ENCODE measurements at regions not wholly inside any gene's neighbourhood (a gene's known extent, or its start where the extent isn't known, plus 50 kb on each side); places are given as distances from the start of the nearest gene placed in this dataset.

DNA sequence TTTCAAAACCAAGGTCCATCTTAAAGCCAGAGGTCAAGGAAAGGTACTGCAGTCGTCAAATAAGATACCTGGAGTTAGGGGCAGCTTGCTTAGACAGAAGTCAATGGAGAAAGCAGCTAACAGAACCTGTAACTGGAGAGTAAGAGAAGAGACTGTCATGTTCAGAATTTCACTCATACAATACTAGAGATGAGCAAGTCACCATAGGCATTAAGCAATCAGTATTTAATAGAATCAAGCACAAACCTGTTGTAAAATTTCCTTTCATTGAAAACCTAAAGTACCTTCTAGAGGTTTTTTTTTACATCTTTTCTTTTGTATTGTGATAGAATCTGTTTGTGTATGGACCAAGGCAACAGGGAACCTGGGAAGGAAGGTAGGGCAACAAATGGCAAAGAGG, 183.4 kb upstream of the ERBB4 start:
- H3K27me3 Mint-ChIP-seq (ENCODE audit: low read depth): no peaks in the 10 kb centered on the region
- no CpG with 5 or more reads among the region's 1 CpG for WGBS (ENCODE audit: extremely low coverage, insufficient read length, low lambda C conversion rate)
- peaks cover 5 to 7% of the 10 kb centered on the region in 2 experiments for H3K4me1 Mint-ChIP-seq
- Histone ChIP-seq H3T11ph (ENCODE audit: low read length) (no peak overlapping the region), H3K56ac (ENCODE audit: insufficient read length, low read depth, low read length) (no peak overlapping the region), H2BK5ac (ENCODE audit: insufficient read length, low read length) (no peak overlapping the region), H2AFZ (ENCODE audit: low read length) (no peak overlapping the region), H3K18ac (ENCODE audit: insufficient read length, low read depth, low read length) (no peak overlapping the region), H4K8ac (replicated peaks; ENCODE audit: insufficient read length, low read depth, low read length) (no peak overlapping the region), H3K27ac (ENCODE audit: insufficient read length, low read depth, low read length) (no peak overlapping the region), H3K4me2 (ENCODE audit: insufficient read depth, insufficient read length, low read length) (no peak overlapping the region), H3K27me3 (ENCODE audit: insufficient read depth, low read length) (no peaks in the 10 kb centered on the region), H2AK5ac (ENCODE audit: insufficient read length, low read length) (no peak overlapping the region), H3K4me1 (ENCODE audit: insufficient read depth, low read length) (peaks cover 4% of the 10 kb centered on the region; the same call in 1 of the 2 replicates), H4K91ac (ENCODE audit: insufficient read length, low read depth, low read length) (no peak overlapping the region), H3K9ac (ENCODE audit: extremely low read depth, insufficient read length, low read length) (no peak overlapping the region), H2BK15ac (ENCODE audit: low read depth, low read length) (no peak overlapping the region), H3K23me2 (ENCODE audit: insufficient read length, low read depth, low read length, poor library complexity, severe bottlenecking) (no peaks in the 10 kb centered on the region), H2BK20ac (ENCODE audit: low read depth, low read length, poor library complexity, severe bottlenecking) (no peak overlapping the region), H3K4ac (ENCODE audit: low read depth, low read length) (no peak overlapping the region), H2BK120ac (ENCODE audit: low read depth, low read length, poor library complexity, severe bottlenecking) (no peak overlapping the region), H3K79me1 (ENCODE audit: insufficient read depth, low read depth, low read length, poor library complexity, severe bottlenecking) (no peaks in the 10 kb centered on the region), H4K5ac (ENCODE audit: insufficient read length, low read depth, low read length) (no peak overlapping the region), H4K20me1 (ENCODE audit: control insufficient read depth, insufficient read depth, insufficient read length) (no peaks in the 10 kb centered on the region), H3K14ac (ENCODE audit: insufficient read depth, low read length) (no peak overlapping the region), H3K23ac (ENCODE audit: insufficient read length, low read depth, low read length) (no peak overlapping the region), H3K79me2 (ENCODE audit: insufficient read depth, low read length) (no peaks in the 10 kb centered on the region), H3K9me3 (ENCODE audit: control insufficient read depth, low read depth, low read length) (no peaks in the 10 kb centered on the region), H2BK12ac (ENCODE audit: insufficient read length, low read depth, low read length) (no peak overlapping the region)
- H3K36me3 Mint-ChIP-seq (ENCODE audit: insufficient read depth in 1 of 3, low read depth in 3 of 3): peaks cover 9 to 19% (median 11%) of the 10 kb centered on the region in 3 experiments; a peak in 6 of 7 replicates
- DNase-seq: no peak
- peaks cover 20 to 24% of the 10 kb centered on the region in 2 experiments for H3K9me3 Mint-ChIP-seq
- no peak overlapping the region; a peak in 1 of 7 replicates for H3K27ac Mint-ChIP-seq
- TF ChIP-seq, protein P1, sequence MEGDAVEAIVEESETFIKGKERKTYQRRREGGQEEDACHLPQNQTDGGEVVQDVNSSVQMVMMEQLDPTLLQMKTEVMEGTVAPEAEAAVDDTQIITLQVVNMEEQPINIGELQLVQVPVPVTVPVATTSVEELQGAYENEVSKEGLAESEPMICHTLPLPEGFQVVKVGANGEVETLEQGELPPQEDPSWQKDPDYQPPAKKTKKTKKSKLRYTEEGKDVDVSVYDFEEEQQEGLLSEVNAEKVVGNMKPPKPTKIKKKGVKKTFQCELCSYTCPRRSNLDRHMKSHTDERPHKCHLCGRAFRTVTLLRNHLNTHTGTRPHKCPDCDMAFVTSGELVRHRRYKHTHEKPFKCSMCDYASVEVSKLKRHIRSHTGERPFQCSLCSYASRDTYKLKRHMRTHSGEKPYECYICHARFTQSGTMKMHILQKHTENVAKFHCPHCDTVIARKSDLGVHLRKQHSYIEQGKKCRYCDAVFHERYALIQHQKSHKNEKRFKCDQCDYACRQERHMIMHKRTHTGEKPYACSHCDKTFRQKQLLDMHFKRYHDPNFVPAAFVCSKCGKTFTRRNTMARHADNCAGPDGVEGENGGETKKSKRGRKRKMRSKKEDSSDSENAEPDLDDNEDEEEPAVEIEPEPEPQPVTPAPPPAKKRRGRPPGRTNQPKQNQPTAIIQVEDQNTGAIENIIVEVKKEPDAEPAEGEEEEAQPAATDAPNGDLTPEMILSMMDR (conservative IDR thresholded peaks at IDR 0.05): no peak
- H3K4me3 Mint-ChIP-seq: no peak overlapping the region
